CD4-positive, alpha-beta T cell (primary cell): ENCODE measurements at regions not wholly inside any gene's neighbourhood (a gene's known extent, or its start where the extent isn't known, plus 50 kb on each side); places are given as distances from the start of the nearest gene placed in this dataset.

Source experiments
- ATAC-seq: fragments of 200-7000 bp; cut with Tn5 transposase; one replicate; pipeline ENCODE4 v1.10.0; 2022; ENCODE audit warnings: mild to moderate bottlenecking; ENCODE audit not compliant: poor library complexity
- CTCF ChIA-PET: fragments of 350-600 bp; sonication (Branson Sonifier 250); formaldehyde crosslinking; loops from one replicate; lab custom pipeline; 2021; ENCODE audit warnings: antibody characterized with exemption, inconsistent platforms; lab: Charles Lee
- POLR2A ChIA-PET: fragments of 350-600 bp; sonication (Branson Sonifier 250); formaldehyde crosslinking; loops from one replicate; lab custom pipeline; 2021; ENCODE audit warnings: antibody characterized with exemption, inconsistent platforms; lab: Charles Lee
- DNase-seq, 14 experiments: peaks; one replicate each; pipeline ENCODE4 v3.0.0-alpha.2; 2013 to 2020; ENCODE audit warnings: mixed read lengths in 2 of 14
- H3K27ac ChIP-seq, 2 donors: one replicate each; pipeline versions ENCODE4 v1.5.1 to v1.7.0; 2013; ENCODE audit warnings: low read length in 2 of 2, low read depth in 1 of 2, mild to moderate bottlenecking in 1 of 2
- H3K27me3 ChIP-seq, 2 experiments: 1 replicate in 1 of 2; 2 replicates in 1 of 2; pipeline versions ENCODE4 v1.6.1 to v1.7.0; 2013; ENCODE audit warnings: low read length in 2 of 2, control low read depth in 1 of 2, mild to moderate bottlenecking in 1 of 2, moderate library complexity in 1 of 2; ENCODE audit not compliant: insufficient read depth in 2 of 2, control insufficient read depth in 1 of 2
- H3K36me3 ChIP-seq: one replicate; pipeline ENCODE4 v1.6.1; 2013; ENCODE audit warnings: low read length, control low read depth; ENCODE audit not compliant: insufficient read depth
- H3K4me1 ChIP-seq: one replicate; pipeline ENCODE4 v1.6.1; 2013; ENCODE audit warnings: low read length, control low read depth; ENCODE audit not compliant: insufficient read depth
- H3K4me3 ChIP-seq: one replicate; pipeline ENCODE4 v1.5.1; 2013; ENCODE audit warnings: mild to moderate bottlenecking, low read length, moderate library complexity
- H3K9me3 ChIP-seq, 2 experiments: 1 replicate in 1 of 2; 2 replicates in 1 of 2; pipeline versions ENCODE4 v1.6.1 to v1.7.0; 2013; ENCODE audit warnings: low read length in 2 of 2, mild to moderate bottlenecking in 2 of 2, control low read depth in 1 of 2, moderate library complexity in 1 of 2; ENCODE audit not compliant: control insufficient read depth in 1 of 2, insufficient read depth in 1 of 2
- H3K27ac Mint-ChIP-seq: one replicate; pipeline ENCODE4 v1.8.0; 2020; ENCODE audit warnings: mixed read lengths
- H3K27me3 Mint-ChIP-seq: one replicate; pipeline ENCODE4 v1.8.0; 2021; ENCODE audit warnings: mixed read lengths
- H3K36me3 Mint-ChIP-seq: one replicate; pipeline ENCODE4 v1.8.0; 2021; ENCODE audit warnings: low read depth, mixed read lengths
- H3K4me1 Mint-ChIP-seq: one replicate; pipeline ENCODE4 v1.8.0; 2021; ENCODE audit warnings: low read depth, mixed read lengths
- H3K4me3 Mint-ChIP-seq: one replicate; pipeline ENCODE4 v1.8.0; 2020; ENCODE audit warnings: mild to moderate bottlenecking, mixed read lengths
- H3K9me3 Mint-ChIP-seq: one replicate; pipeline ENCODE4 v1.8.0; 2020; ENCODE audit warnings: mixed read lengths
- CTCF ChIP-seq: fragments of 200-600 bp; IDR thresholded peaks from one replicate; pipeline ENCODE4 v1.8.0; 2022; ENCODE audit warnings: antibody characterized with exemption, mild to moderate bottlenecking
- intact Hi-C, 2 experiments: fragments of 100-400 bp; cut with DNase I in 1 of 2; cut with micrococcal nuclease in 1 of 2; formaldehyde crosslinking; loops; one replicate each; pipeline versions ENCODE4 v1.15.1 to v1.9.0; 2023 to 2025; cut with DNase I, micrococcal nuclease

- H3K4me1 ChIP-seq = no peaks in the 10 kb centered on the region
- H3K4me3 Mint-ChIP-seq = no peak overlapping the region
- ATAC-seq = no peak
- ChIA-PET POLR2A (no interaction called here), CTCF (no interaction called here)
- no peak overlapping the region for H3K27ac ChIP-seq
- H3K27me3 Mint-ChIP-seq = no peaks in the 10 kb centered on the region
- H3K9me3 Mint-ChIP-seq = no peaks in the 10 kb centered on the region
- no peak overlapping the region for H3K4me3 ChIP-seq
- H3K27me3 ChIP-seq = no peaks in the 10 kb centered on the region
- H3K4me1 Mint-ChIP-seq = no peaks in the 10 kb centered on the region
- H3K27ac Mint-ChIP-seq = no peak overlapping the region
- intact Hi-C loops = no loop called here
- no peaks in the 10 kb centered on the region for H3K36me3 Mint-ChIP-seq
- H3K9me3 ChIP-seq = no peaks in the 10 kb centered on the region
- no peaks in the 10 kb centered on the region for H3K36me3 ChIP-seq
- TF ChIP-seq CTCF = no peak
- no peak for DNase-seq
Measured at GRCh38 chr1:199272628-199273086, 633.8 kb downstream of the PTPRC start.

- Histone ChIP-seq H3K27me3 (no peaks in the 10 kb centered on the region), H3K27ac (no peak overlapping the region), H3K9me3 (no peaks in the 10 kb centered on the region), H3K36me3 (no peaks in the 10 kb centered on the region), H3K4me1 (no peaks in the 10 kb centered on the region), H3K4me3 (no peak overlapping the region)
- Mint-ChIP-seq H3K36me3 (no peaks in the 10 kb centered on the region), H3K9me3 (no peaks in the 10 kb centered on the region), H3K4me3 (no peak overlapping the region), H3K27ac (no peak overlapping the region), H3K4me1 (no peaks in the 10 kb centered on the region), H3K27me3 (no peaks in the 10 kb centered on the region)
- ATAC-seq (no peak), DNase-seq (no peak)
- ChIA-PET POLR2A (no interaction called here), CTCF (no interaction called here)
- intact Hi-C loops = no loop called here
- TF ChIP-seq CTCF = no peak
Measured at GRCh38 chr1:199273837-199274379, 635.1 kb downstream of the PTPRC start.

- POLR2A ChIA-PET = no interaction called here
- no peak for TF ChIP-seq CTCF
- intact Hi-C loops = no loop called here
Measured at GRCh38 chr1:199279067-199279466, 640.2 kb downstream of the PTPRC start.

More at GRCh38 chr1:199279067-199279466, 640.2 kb downstream of the PTPRC start:
- H3K4me1 Mint-ChIP-seq = no peaks in the 10 kb centered on the region
- H3K27ac ChIP-seq = no peak overlapping the region
- no peak overlapping the region for H3K4me3 ChIP-seq
- no peaks in the 10 kb centered on the region for H3K27me3 ChIP-seq
- no peaks in the 10 kb centered on the region for H3K27me3 Mint-ChIP-seq
- DNase-seq = no peak
- no peaks in the 10 kb centered on the region for H3K36me3 Mint-ChIP-seq
- H3K36me3 ChIP-seq = no peaks in the 10 kb centered on the region
- no peaks in the 10 kb centered on the region for H3K4me1 ChIP-seq
- ATAC-seq = no peak
- H3K9me3 Mint-ChIP-seq = no peaks in the 10 kb centered on the region
- H3K4me3 Mint-ChIP-seq = no peak overlapping the region
- CTCF ChIA-PET = no interaction called here
- no peak overlapping the region for H3K27ac Mint-ChIP-seq
- no peaks in the 10 kb centered on the region for H3K9me3 ChIP-seq
